ENCODE measurements at regions not wholly inside any gene's neighbourhood (a gene's known extent, or its start where the extent isn't known, plus 50 kb on each side); places are given as distances from the start of the nearest gene placed in this dataset.

DNA sequence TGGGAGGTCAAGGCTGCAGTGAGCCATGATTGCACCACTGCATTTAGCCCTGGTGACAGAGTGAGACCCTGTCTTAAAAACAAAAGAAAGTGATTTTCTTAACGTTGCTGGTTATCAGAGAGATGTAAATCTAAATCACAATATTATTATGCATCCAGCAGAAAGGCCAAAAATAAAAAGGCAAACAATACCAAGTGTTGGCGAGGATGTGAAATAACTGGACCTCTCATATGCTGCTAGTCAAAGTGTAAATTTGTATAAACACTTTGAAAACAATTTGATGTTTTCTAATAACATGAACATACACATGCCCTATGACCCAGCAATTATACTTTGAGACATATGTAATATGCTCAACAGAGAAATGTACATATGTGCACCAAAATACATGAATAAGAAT lies 110.7 kb upstream of the CNTLN start:
- TF ChIP-seq, protein P1, sequence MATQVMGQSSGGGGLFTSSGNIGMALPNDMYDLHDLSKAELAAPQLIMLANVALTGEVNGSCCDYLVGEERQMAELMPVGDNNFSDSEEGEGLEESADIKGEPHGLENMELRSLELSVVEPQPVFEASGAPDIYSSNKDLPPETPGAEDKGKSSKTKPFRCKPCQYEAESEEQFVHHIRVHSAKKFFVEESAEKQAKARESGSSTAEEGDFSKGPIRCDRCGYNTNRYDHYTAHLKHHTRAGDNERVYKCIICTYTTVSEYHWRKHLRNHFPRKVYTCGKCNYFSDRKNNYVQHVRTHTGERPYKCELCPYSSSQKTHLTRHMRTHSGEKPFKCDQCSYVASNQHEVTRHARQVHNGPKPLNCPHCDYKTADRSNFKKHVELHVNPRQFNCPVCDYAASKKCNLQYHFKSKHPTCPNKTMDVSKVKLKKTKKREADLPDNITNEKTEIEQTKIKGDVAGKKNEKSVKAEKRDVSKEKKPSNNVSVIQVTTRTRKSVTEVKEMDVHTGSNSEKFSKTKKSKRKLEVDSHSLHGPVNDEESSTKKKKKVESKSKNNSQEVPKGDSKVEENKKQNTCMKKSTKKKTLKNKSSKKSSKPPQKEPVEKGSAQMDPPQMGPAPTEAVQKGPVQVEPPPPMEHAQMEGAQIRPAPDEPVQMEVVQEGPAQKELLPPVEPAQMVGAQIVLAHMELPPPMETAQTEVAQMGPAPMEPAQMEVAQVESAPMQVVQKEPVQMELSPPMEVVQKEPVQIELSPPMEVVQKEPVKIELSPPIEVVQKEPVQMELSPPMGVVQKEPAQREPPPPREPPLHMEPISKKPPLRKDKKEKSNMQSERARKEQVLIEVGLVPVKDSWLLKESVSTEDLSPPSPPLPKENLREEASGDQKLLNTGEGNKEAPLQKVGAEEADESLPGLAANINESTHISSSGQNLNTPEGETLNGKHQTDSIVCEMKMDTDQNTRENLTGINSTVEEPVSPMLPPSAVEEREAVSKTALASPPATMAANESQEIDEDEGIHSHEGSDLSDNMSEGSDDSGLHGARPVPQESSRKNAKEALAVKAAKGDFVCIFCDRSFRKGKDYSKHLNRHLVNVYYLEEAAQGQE (IDR thresholded peaks at IDR 0.05; ENCODE audit: borderline replicate concordance in 1 of 2, low read depth in 1 of 2, low read length in 2 of 2), result no peak
- TF ChIP-seq ZNF383 (CRISPR knock-in tag; IDR thresholded peaks at IDR 0.05; ENCODE audit: borderline replicate concordance), result no peak
- TF ChIP-seq, protein P2, sequence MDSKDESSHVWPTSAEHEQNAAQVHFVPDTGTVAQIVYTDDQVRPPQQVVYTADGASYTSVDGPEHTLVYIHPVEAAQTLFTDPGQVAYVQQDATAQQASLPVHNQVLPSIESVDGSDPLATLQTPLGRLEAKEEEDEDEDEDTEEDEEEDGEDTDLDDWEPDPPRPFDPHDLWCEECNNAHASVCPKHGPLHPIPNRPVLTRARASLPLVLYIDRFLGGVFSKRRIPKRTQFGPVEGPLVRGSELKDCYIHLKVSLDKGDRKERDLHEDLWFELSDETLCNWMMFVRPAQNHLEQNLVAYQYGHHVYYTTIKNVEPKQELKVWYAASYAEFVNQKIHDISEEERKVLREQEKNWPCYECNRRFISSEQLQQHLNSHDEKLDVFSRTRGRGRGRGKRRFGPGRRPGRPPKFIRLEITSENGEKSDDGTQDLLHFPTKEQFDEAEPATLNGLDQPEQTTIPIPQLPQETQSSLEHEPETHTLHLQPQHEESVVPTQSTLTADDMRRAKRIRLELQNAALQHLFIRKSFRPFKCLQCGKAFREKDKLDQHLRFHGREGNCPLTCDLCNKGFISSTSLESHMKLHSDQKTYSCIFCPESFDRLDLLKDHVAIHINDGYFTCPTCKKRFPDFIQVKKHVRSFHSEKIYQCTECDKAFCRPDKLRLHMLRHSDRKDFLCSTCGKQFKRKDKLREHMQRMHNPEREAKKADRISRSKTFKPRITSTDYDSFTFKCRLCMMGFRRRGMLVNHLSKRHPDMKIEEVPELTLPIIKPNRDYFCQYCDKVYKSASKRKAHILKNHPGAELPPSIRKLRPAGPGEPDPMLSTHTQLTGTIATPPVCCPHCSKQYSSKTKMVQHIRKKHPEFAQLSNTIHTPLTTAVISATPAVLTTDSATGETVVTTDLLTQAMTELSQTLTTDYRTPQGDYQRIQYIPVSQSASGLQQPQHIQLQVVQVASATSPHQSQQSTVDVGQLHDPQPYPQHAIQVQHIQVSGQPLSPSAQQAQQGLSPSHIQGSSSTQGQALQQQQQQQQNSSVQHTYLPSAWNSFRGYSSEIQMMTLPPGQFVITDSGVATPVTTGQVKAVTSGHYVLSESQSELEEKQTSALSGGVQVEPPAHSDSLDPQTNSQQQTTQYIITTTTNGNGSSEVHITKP (CRISPR knock-in tag; IDR thresholded peaks at IDR 0.05; ENCODE audit: low read depth), result no peak
- TF ChIP-seq ZNF792 (CRISPR knock-in tag; IDR thresholded peaks at IDR 0.05), result no peak
- TF ChIP-seq POLR2A (IDR thresholded peaks at IDR 0.05; ENCODE audit: insufficient read depth in 1 of 2, low read depth in 2 of 2, low read length in 2 of 2), result no peak
- TF ChIP-seq ZNF224 (CRISPR knock-in tag; IDR thresholded peaks at IDR 0.05), result no peak
- TF ChIP-seq EED (CRISPR knock-in tag; IDR thresholded peaks at IDR 0.05), result no peak
- TF ChIP-seq, protein P3, sequence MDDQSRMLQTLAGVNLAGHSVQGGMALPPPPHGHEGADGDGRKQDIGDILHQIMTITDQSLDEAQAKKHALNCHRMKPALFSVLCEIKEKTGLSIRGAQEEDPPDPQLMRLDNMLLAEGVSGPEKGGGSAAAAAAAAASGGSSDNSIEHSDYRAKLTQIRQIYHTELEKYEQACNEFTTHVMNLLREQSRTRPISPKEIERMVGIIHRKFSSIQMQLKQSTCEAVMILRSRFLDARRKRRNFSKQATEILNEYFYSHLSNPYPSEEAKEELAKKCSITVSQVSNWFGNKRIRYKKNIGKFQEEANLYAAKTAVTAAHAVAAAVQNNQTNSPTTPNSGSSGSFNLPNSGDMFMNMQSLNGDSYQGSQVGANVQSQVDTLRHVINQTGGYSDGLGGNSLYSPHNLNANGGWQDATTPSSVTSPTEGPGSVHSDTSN (CRISPR knock-in tag; IDR thresholded peaks at IDR 0.05; ENCODE audit: borderline replicate concordance), result no peak
- no peak for TF ChIP-seq SRF (IDR thresholded peaks at IDR 0.05; ENCODE audit: low read depth, low read length)
- no peak for TF ChIP-seq POLR2AphosphoS5 (IDR thresholded peaks at IDR 0.05; ENCODE audit: low read depth, low read length)
- no peak for TF ChIP-seq HOMEZ (CRISPR knock-in tag; IDR thresholded peaks at IDR 0.05; ENCODE audit: low read depth)
- no peak for TF ChIP-seq STAT5B (CRISPR knock-in tag; IDR thresholded peaks at IDR 0.05)
- no peak for TF ChIP-seq EZH2 (conservative IDR thresholded peaks at IDR 0.05; ENCODE audit: low read depth, low read length)
- TF ChIP-seq, protein P4, sequence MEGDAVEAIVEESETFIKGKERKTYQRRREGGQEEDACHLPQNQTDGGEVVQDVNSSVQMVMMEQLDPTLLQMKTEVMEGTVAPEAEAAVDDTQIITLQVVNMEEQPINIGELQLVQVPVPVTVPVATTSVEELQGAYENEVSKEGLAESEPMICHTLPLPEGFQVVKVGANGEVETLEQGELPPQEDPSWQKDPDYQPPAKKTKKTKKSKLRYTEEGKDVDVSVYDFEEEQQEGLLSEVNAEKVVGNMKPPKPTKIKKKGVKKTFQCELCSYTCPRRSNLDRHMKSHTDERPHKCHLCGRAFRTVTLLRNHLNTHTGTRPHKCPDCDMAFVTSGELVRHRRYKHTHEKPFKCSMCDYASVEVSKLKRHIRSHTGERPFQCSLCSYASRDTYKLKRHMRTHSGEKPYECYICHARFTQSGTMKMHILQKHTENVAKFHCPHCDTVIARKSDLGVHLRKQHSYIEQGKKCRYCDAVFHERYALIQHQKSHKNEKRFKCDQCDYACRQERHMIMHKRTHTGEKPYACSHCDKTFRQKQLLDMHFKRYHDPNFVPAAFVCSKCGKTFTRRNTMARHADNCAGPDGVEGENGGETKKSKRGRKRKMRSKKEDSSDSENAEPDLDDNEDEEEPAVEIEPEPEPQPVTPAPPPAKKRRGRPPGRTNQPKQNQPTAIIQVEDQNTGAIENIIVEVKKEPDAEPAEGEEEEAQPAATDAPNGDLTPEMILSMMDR (CRISPR knock-in tag; IDR thresholded peaks at IDR 0.05), result no peak
